H1 (cell line): ENCODE measurements at regions not wholly inside any gene's neighbourhood (a gene's known extent, or its start where the extent isn't known, plus 50 kb on each side); places are given as distances from the start of the nearest gene placed in this dataset.

Experiments
- CTCF ChIA-PET: fragments of 300-600 bp; sonication (Branson Sonifier 250); formaldehyde crosslinking; loops from one replicate; lab custom pipeline; 2021; ENCODE audit not compliant: partially characterized antibody; lab: Charles Lee
- POLR2A ChIA-PET: fragments of 300-600 bp; sonication (Branson Sonifier 250); formaldehyde crosslinking; loops from one replicate; lab custom pipeline; 2021; ENCODE audit warnings: inconsistent platforms; ENCODE audit not compliant: partially characterized antibody; lab: Charles Lee
- DNase-seq, 2 experiments: peaks; one replicate each; pipeline versions ENCODE4 v3.0.0 to v3.0.0-alpha.2; 2010 to 2022; ENCODE audit warnings: low spot score in 2 of 2, low read depth in 1 of 2, mixed read lengths in 1 of 2
- FAIRE-seq: peaks from 2 replicates; lab custom pipeline; 2011; peaks lifted over from hg19 to GRCh38; lab: Jason Lieb, UNC
- H2AFZ ChIP-seq: 2 replicates; pipeline ENCODE4 v1.8.1; 2012; ENCODE audit warnings: low read length, inconsistent platforms
- H2AK5ac ChIP-seq: 2 replicates; pipeline ENCODE4 v1.6.1; 2013; ENCODE audit warnings: low read depth, low read length
- H2BK120ac ChIP-seq: replicated peaks from 2 replicates; pipeline ENCODE3; 2013; ENCODE audit warnings: low read depth, low read length, inconsistent platforms
- H2BK12ac ChIP-seq: 2 replicates; pipeline ENCODE4 v1.6.1; 2013; ENCODE audit warnings: low read depth, low read length
- H2BK15ac ChIP-seq: 2 replicates; pipeline ENCODE4 v1.6.1; 2013; ENCODE audit warnings: low read length
- H2BK20ac ChIP-seq: 2 replicates; pipeline ENCODE4 v1.6.1; 2013; ENCODE audit warnings: low read length
- H2BK5ac ChIP-seq: 2 replicates; pipeline ENCODE4 v1.6.1; 2013; ENCODE audit warnings: low read depth, low read length
- H3K14ac ChIP-seq: 2 replicates; pipeline ENCODE4 v1.6.1; 2013; ENCODE audit warnings: inconsistent platforms; ENCODE audit not compliant: insufficient read length
- H3K18ac ChIP-seq: 2 replicates; pipeline ENCODE4 v1.6.1; 2013; ENCODE audit warnings: low read length; ENCODE audit errors: extremely low read depth
- H3K23ac ChIP-seq: 2 replicates; pipeline ENCODE4 v1.6.1; 2013; ENCODE audit warnings: inconsistent platforms; ENCODE audit not compliant: insufficient read length
- H3K23me2 ChIP-seq: 2 replicates; pipeline ENCODE4 v1.6.1; 2013; ENCODE audit warnings: low read depth, low read length
- H3K27ac ChIP-seq: 2 replicates; pipeline ENCODE4 v1.6.1; 2011; ENCODE audit warnings: low read depth, low read length, inconsistent platforms
- H3K27me3 ChIP-seq, 4 experiments: replicated peaks in 1 of 4; 1 replicate in 1 of 4; 2 replicates in 3 of 4; pipeline versions ENCODE4 v1.6.1 to v1.8.1; 2011 to 2013; ENCODE audit warnings: low read length in 3 of 4, mild to moderate bottlenecking in 3 of 4, inconsistent platforms in 2 of 4, mixed read lengths in 2 of 4, moderate library complexity in 1 of 4; ENCODE audit not compliant: control insufficient read depth in 3 of 4, insufficient read depth in 3 of 4; ENCODE audit errors: extremely low read depth in 1 of 4
- H3K36me3 ChIP-seq, 4 experiments: 2 replicates each; pipeline versions ENCODE4 v1.6.1 to v1.8.1; 2011 to 2013; ENCODE audit warnings: mild to moderate bottlenecking in 4 of 4, low read length in 3 of 4, moderate library complexity in 2 of 4, control low read depth in 1 of 4, inconsistent platforms in 1 of 4; ENCODE audit not compliant: insufficient read depth in 4 of 4, control insufficient read depth in 2 of 4
- H3K4ac ChIP-seq: replicated peaks from 2 replicates; pipeline ENCODE3; 2013; ENCODE audit warnings: low read length, low read depth, mixed read lengths, inconsistent platforms; ENCODE audit not compliant: insufficient read length
- H3K4me1 ChIP-seq, 4 experiments: replicated peaks in 1 of 4; 1 replicate in 1 of 4; 2 replicates in 3 of 4; pipeline versions ENCODE4 v1.6.1 to v1.8.1; 2011 to 2013; ENCODE audit warnings: low read length in 3 of 4, inconsistent platforms in 2 of 4, mixed read lengths in 1 of 4; ENCODE audit not compliant: insufficient read depth in 4 of 4, control insufficient read depth in 3 of 4
- H3K4me2 ChIP-seq, 2 experiments: 2 replicates each; pipeline versions ENCODE4 v1.6.1 to v1.8.1; 2011 to 2013; ENCODE audit warnings: low read depth in 2 of 2, low read length in 2 of 2, control low read depth in 1 of 2, inconsistent platforms in 1 of 2, mild to moderate bottlenecking in 1 of 2; ENCODE audit not compliant: insufficient read depth in 1 of 2
- H3K4me3 ChIP-seq, 4 experiments: fragments of 200-600, 300-600 bp in 1 of 4; sonication (generic), shearing (Covaris generic), sonication (Bioruptor Twin) in 1 of 4; 2 replicates each; pipeline versions ENCODE4 v1.5.1 to v1.8.1; 2011 to 2016; ENCODE audit warnings: low read length in 4 of 4, low read depth in 3 of 4, control low read depth in 2 of 4, inconsistent platforms in 2 of 4, mild to moderate bottlenecking in 2 of 4, mixed read lengths in 1 of 4, moderate library complexity in 1 of 4; ENCODE audit not compliant: insufficient read depth in 2 of 4; ENCODE audit errors: extremely low read depth in 1 of 4
- H3K56ac ChIP-seq: replicated peaks from 2 replicates; pipeline ENCODE3; 2013; ENCODE audit warnings: low read depth, mild to moderate bottlenecking, mixed read lengths, low read length, inconsistent platforms; ENCODE audit not compliant: insufficient read length
- H3K79me1 ChIP-seq: 2 replicates; pipeline ENCODE4 v1.6.1; 2013; ENCODE audit warnings: low read depth, low read length, control low read depth
- H3K79me2 ChIP-seq, 2 experiments: 2 replicates each; pipeline versions ENCODE4 v1.6.1 to v1.8.1; 2012 to 2013; ENCODE audit warnings: low read length in 2 of 2, mild to moderate bottlenecking in 2 of 2, inconsistent platforms in 1 of 2; ENCODE audit not compliant: insufficient read depth in 2 of 2, control insufficient read depth in 1 of 2
- H3K9ac ChIP-seq, 4 experiments: replicated peaks in 1 of 4; 1 replicate in 1 of 4; 2 replicates in 3 of 4; pipeline versions ENCODE4 v1.6.1 to v1.8.1; 2011 to 2013; ENCODE audit warnings: low read depth in 3 of 4, low read length in 3 of 4, control low read depth in 2 of 4, mild to moderate bottlenecking in 2 of 4, moderate library complexity in 2 of 4, inconsistent platforms in 1 of 4; ENCODE audit errors: extremely low read depth in 1 of 4
- H3K9me3 ChIP-seq, 2 experiments: 2 replicates each; pipeline versions ENCODE4 v1.6.1 to v1.8.1; 2012 to 2013; ENCODE audit warnings: mild to moderate bottlenecking in 2 of 2, moderate library complexity in 2 of 2, control low read depth in 1 of 2, inconsistent platforms in 1 of 2, low read depth in 1 of 2, low read length in 1 of 2, mixed read lengths in 1 of 2; ENCODE audit not compliant: insufficient read depth in 2 of 2
- H4K20me1 ChIP-seq, 2 experiments: replicated peaks in 1 of 2; 2 replicates each; pipeline versions ENCODE3 to v1.8.1; 2011 to 2013; ENCODE audit warnings: inconsistent platforms in 2 of 2, low read length in 2 of 2, mild to moderate bottlenecking in 1 of 2; ENCODE audit not compliant: insufficient read depth in 2 of 2, control insufficient read depth in 1 of 2
- H4K5ac ChIP-seq: 2 replicates; pipeline ENCODE4 v1.6.1; 2013; ENCODE audit warnings: low read length, low read depth, mixed read lengths, inconsistent platforms; ENCODE audit not compliant: insufficient read length
- H4K8ac ChIP-seq: 2 replicates; pipeline ENCODE4 v1.8.0; 2013; ENCODE audit warnings: mild to moderate bottlenecking, moderate library complexity, low read length, inconsistent platforms; ENCODE audit not compliant: insufficient read depth; ENCODE audit errors: extremely low read depth
- H4K91ac ChIP-seq: replicated peaks from 2 replicates; pipeline ENCODE3; 2013; ENCODE audit warnings: low read length, mixed read lengths, inconsistent platforms; ENCODE audit not compliant: insufficient read length
- BRCA1 ChIP-seq: IDR thresholded peaks from 2 replicates; pipeline ENCODE4 v1.6.1; 2012; ENCODE audit warnings: low read depth, low read length, improper control_type of control experiment
- JUND ChIP-seq: IDR thresholded peaks from 2 replicates; pipeline ENCODE4 v1.6.1; 2011; ENCODE audit warnings: mild to moderate bottlenecking, improper control_type of control experiment, low read length
- KDM4A ChIP-seq: IDR thresholded peaks from one replicate; pipeline ENCODE4 v1.7.1; 2012; ENCODE audit warnings: low read depth, mild to moderate bottlenecking, moderate library complexity, low read length, inconsistent platforms; ENCODE audit not compliant: severe bottlenecking
- MAFK ChIP-seq: IDR thresholded peaks from 2 replicates; pipeline ENCODE4 v1.6.1; 2012; ENCODE audit warnings: low read depth, mild to moderate bottlenecking, improper control_type of control experiment, low read length
- NANOG ChIP-seq: IDR thresholded peaks from 2 replicates; pipeline ENCODE4 v1.6.1; 2011; ENCODE audit warnings: low read length, low read depth, mild to moderate bottlenecking, inconsistent platforms; ENCODE audit not compliant: insufficient read depth, poor library complexity, severe bottlenecking
- NRF1 ChIP-seq: IDR thresholded peaks from 2 replicates; pipeline ENCODE4 v1.6.1; 2011; ENCODE audit warnings: mild to moderate bottlenecking, low read depth, low read length, improper control_type of control experiment
- POU5F1 ChIP-seq: IDR thresholded peaks from 2 replicates; pipeline ENCODE4 v1.6.1; 2011; ENCODE audit warnings: low read depth, mild to moderate bottlenecking, low read length, moderate library complexity
- RNF2 ChIP-seq: fragments of 200-900, 300-1000 bp; sonication (generic); IDR thresholded peaks from 2 replicates; pipeline ENCODE4 v1.7.1; 2016; ENCODE audit warnings: borderline replicate concordance, low read depth, mild to moderate bottlenecking, antibody characterized with exemption, low read length; ENCODE audit not compliant: poor library complexity, severe bottlenecking; ENCODE audit errors: missing control alignments
- SP4 ChIP-seq: IDR thresholded peaks from 2 replicates; pipeline ENCODE4 v1.6.1; 2012; ENCODE audit warnings: low read length, inconsistent platforms
- SUZ12 ChIP-seq: fragments of 200-600 bp; sonication (generic); IDR thresholded peaks from 2 replicates; pipeline ENCODE4 v1.6.1; 2012; ENCODE audit warnings: mild to moderate bottlenecking, inconsistent platforms, low read length, moderate library complexity, mixed read lengths
- TAF1 ChIP-seq: IDR thresholded peaks from 2 replicates; pipeline ENCODE4 v1.6.1; 2011; ENCODE audit warnings: mild to moderate bottlenecking, low read depth, low read length
- WGBS, 2 experiments: shearing (Covaris generic) in 1 of 2; methylation state at CpG; one replicate each; pipeline versions ENCODE4 v1.1.6 to v1.1.7; 2013 to 2015; ENCODE audit warnings: low lambda C conversion rate in 2 of 2, mixed read lengths in 2 of 2, inconsistent platforms in 1 of 2, low coverage in 1 of 2, missing lambda C conversion rate in 1 of 2; ENCODE audit not compliant: insufficient replicate concordance in 2 of 2, insufficient coverage in 1 of 2, insufficient read length in 1 of 2; ENCODE audit errors: extremely low coverage in 1 of 2, missing lambda C conversion rate in 1 of 2; 5-methylcytosine and 5-hydroxymethylcytosine counted together
- TF ChIP-seq, protein P1 (sequence below): IDR thresholded peaks from 2 replicates; pipeline ENCODE4 v1.6.1; 2012; ENCODE audit warnings: low read length, inconsistent platforms
- TF ChIP-seq, protein P2 (sequence below): IDR thresholded peaks from 2 replicates; pipeline ENCODE4 v1.6.1; 2012; ENCODE audit warnings: inconsistent platforms

DNA sequence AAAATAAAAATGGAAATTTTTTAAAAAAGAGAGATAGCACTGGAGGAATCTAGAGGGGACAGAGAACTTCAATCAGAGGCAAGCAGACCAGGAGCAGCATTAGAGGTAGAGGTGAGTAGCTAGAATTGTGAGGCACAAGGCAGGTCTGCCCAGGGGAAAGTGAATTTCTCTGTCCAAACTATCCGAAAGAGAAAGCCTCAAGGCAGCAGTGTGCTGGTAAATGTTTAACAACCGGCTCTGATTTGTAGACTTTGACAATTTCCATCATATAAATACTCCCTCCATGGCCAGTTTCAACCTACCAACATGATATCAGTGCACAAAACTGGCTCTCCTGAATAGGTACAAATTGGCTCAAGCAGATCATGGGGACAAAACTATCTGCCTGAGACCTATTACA lies 160.6 kb upstream of the EGLN3 start:
- Histone ChIP-seq H3K9ac (no peak overlapping the region), H3K79me1 (no peaks in the 10 kb centered on the region), H3K4me2 (no peak overlapping the region), H2AFZ (no peak overlapping the region), H2BK120ac (no peak overlapping the region), H3K9me3 (no peaks in the 10 kb centered on the region), H4K8ac (no peak overlapping the region), H2BK15ac (no peak overlapping the region), H3K18ac (no peak overlapping the region), H3K23ac (no peak overlapping the region), H4K5ac (no peak overlapping the region), H3K14ac (no peak overlapping the region), H3K4ac (no peak overlapping the region), H3K27me3 (no peaks in the 10 kb centered on the region), H2BK12ac (no peak overlapping the region), H4K91ac (no peak overlapping the region), H3K27ac (no peak overlapping the region), H3K23me2 (no peaks in the 10 kb centered on the region), H3K79me2 (no peaks in the 10 kb centered on the region), H3K4me3 (no peak overlapping the region), H2AK5ac (no peak overlapping the region), H2BK5ac (no peak overlapping the region), H3K36me3 (no peaks in the 10 kb centered on the region), H3K4me1 (no peaks in the 10 kb centered on the region), H4K20me1 (no peaks in the 10 kb centered on the region), H3K56ac (no peak overlapping the region), H2BK20ac (no peak overlapping the region)
- FAIRE-seq (no peak), DNase-seq (no peak)
- TF ChIP-seq BRCA1 (no peak), JUND (no peak), KDM4A (no peak), POU5F1 (no peak), SUZ12 (no peak), MAFK (no peak), TAF1 (no peak), SP4 (no peak), RNF2 (no peak), NANOG (no peak), NRF1 (no peak)
- TF ChIP-seq, protein P1, sequence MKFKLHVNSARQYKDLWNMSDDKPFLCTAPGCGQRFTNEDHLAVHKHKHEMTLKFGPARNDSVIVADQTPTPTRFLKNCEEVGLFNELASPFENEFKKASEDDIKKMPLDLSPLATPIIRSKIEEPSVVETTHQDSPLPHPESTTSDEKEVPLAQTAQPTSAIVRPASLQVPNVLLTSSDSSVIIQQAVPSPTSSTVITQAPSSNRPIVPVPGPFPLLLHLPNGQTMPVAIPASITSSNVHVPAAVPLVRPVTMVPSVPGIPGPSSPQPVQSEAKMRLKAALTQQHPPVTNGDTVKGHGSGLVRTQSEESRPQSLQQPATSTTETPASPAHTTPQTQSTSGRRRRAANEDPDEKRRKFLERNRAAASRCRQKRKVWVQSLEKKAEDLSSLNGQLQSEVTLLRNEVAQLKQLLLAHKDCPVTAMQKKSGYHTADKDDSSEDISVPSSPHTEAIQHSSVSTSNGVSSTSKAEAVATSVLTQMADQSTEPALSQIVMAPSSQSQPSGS: no peak
- TF ChIP-seq, protein P2, sequence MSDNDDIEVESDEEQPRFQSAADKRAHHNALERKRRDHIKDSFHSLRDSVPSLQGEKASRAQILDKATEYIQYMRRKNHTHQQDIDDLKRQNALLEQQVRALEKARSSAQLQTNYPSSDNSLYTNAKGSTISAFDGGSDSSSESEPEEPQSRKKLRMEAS: no peak
- WGBS, 2 experiments: 86% methylated on average over 2 of the region's 2 CpGs; no CpG with 5 or more reads in 1 of the 2 experiments
- ChIA-PET CTCF (interaction anchor here (0.6 to 3.8 kb wide), 3 partner anchors 14 to 211 kb away, joined by 3 to 24 read pairs (median 3); no protein-coding TSS in a partner anchor), POLR2A (no interaction called here)
